Pons (tissue), 1 donor: ENCODE measurements at regions not wholly inside any gene's neighbourhood (a gene's known extent, or its start where the extent isn't known, plus 50 kb on each side); places are given as distances from the start of the nearest gene placed in this dataset.

Experiments used
- DNase-seq: peaks from one replicate; pipeline ENCODE4 v3.0.0-alpha.2; 2016; ENCODE audit warnings: low spot score

- DNase-seq: no peak
Observed at GRCh38 chr6:98633886-98634285, 200.5 kb upstream of the POU3F2 start.

- no peak for DNase-seq
Observed at GRCh38 chr6:98634569-98634968, 199.8 kb upstream of the POU3F2 start.

GRCh38 chr6:98635191-98635590 lies 199.2 kb upstream of the POU3F2 start:
- DNase-seq: no peak

- DNase-seq: peak; percentile 76
Observed at GRCh38 chr6:98636941-98637340, 197.4 kb upstream of the POU3F2 start.

GRCh38 chr6:98639089-98639635 lies 195.2 kb upstream of the POU3F2 start:
- peak; percentile 48 for DNase-seq

GRCh38 chr6:98640366-98640765 lies 194.0 kb upstream of the POU3F2 start:
- no peak for DNase-seq

GRCh38 chr6:98641949-98642719 lies 192.2 kb upstream of the POU3F2 start:
- peak; percentile 89 for DNase-seq

GRCh38 chr6:98644063-98644462 lies 190.3 kb upstream of the POU3F2 start:
- no peak for DNase-seq

- DNase-seq: no peak
Observed at GRCh38 chr6:98648211-98648914, 186.0 kb upstream of the POU3F2 start.

- no peak for DNase-seq
Observed at GRCh38 chr6:98650941-98651340, 183.4 kb upstream of the POU3F2 start.

GRCh38 chr6:98653179-98653578 lies 181.2 kb upstream of the POU3F2 start:
- no peak for DNase-seq

- no peak for DNase-seq
Observed at GRCh38 chr6:98657764-98658163, 176.6 kb upstream of the POU3F2 start.

GRCh38 chr6:98669371-98669770 lies 165.0 kb upstream of the POU3F2 start:
- peak; percentile 50 for DNase-seq

- no peak for DNase-seq
Observed at GRCh38 chr6:98670045-98670746, 164.2 kb upstream of the POU3F2 start.

- peak; percentile 46 for DNase-seq
Observed at GRCh38 chr6:98672681-98673475, 161.5 kb upstream of the POU3F2 start.

- no peak for DNase-seq
Observed at GRCh38 chr6:98678481-98678880, 155.9 kb upstream of the POU3F2 start.

GRCh38 chr6:98686008-98686601 lies 148.3 kb upstream of the POU3F2 start:
- DNase-seq: no peak

GRCh38 chr6:98687752-98688151 lies 146.6 kb upstream of the POU3F2 start:
- no peak for DNase-seq

- DNase-seq: peak; percentile 86
Observed at GRCh38 chr6:98695091-98695801, 139.1 kb upstream of the POU3F2 start.

GRCh38 chr6:98711380-98711779 lies 123.0 kb upstream of the POU3F2 start:
- no peak for DNase-seq

GRCh38 chr6:98716341-98716740 lies 118.0 kb upstream of the POU3F2 start:
- DNase-seq: no peak
